Osteoblast (primary cell): ENCODE measurements at regions not wholly inside any gene's neighbourhood (a gene's known extent, or its start where the extent isn't known, plus 50 kb on each side); places are given as distances from the start of the nearest gene placed in this dataset.

Experiments
- DNase-seq: peaks from one replicate; pipeline ENCODE4 v3.0.0; 2011; ENCODE audit warnings: low spot score, mixed read lengths; ENCODE audit not compliant: insufficient read length; ENCODE audit errors: missing footprints
- H2AFZ ChIP-seq: 2 replicates; pipeline ENCODE4 v1.6.0; 2011; ENCODE audit warnings: mild to moderate bottlenecking, low read length
- H3K27ac ChIP-seq: 2 replicates; pipeline ENCODE4 v1.5.1; 2011; ENCODE audit warnings: mild to moderate bottlenecking, low read depth, low read length, moderate library complexity
- H3K27me3 ChIP-seq: 2 replicates; pipeline ENCODE4 v1.6.0; 2012; ENCODE audit warnings: mild to moderate bottlenecking, control low read depth, inconsistent platforms, low read length, moderate library complexity; ENCODE audit not compliant: insufficient read depth
- H3K36me3 ChIP-seq: 2 replicates; pipeline ENCODE4 v1.5.1; 2011; ENCODE audit warnings: mild to moderate bottlenecking, low read length, control low read depth, moderate library complexity; ENCODE audit not compliant: insufficient read depth
- H3K4me1 ChIP-seq: 2 replicates; pipeline ENCODE4 v1.5.1; 2011; ENCODE audit warnings: mild to moderate bottlenecking, low read length, control low read depth, moderate library complexity; ENCODE audit not compliant: insufficient read depth
- H3K4me2 ChIP-seq: 2 replicates; pipeline ENCODE4 v1.6.0; 2011; ENCODE audit warnings: mild to moderate bottlenecking, low read length; ENCODE audit not compliant: insufficient read depth
- H3K4me3 ChIP-seq: fragments of 200-600 bp; sonication (generic); 3 replicates; pipeline ENCODE4 v1.5.1; 2012; ENCODE audit warnings: mild to moderate bottlenecking, low read length, inconsistent platforms; ENCODE audit not compliant: insufficient read depth
- H3K79me2 ChIP-seq: 2 replicates; pipeline ENCODE4 v1.6.0; 2012; ENCODE audit warnings: mild to moderate bottlenecking, low read length, control low read depth, inconsistent platforms; ENCODE audit not compliant: insufficient read depth
- H3K9me3 ChIP-seq: 2 replicates; pipeline ENCODE4 v1.5.1; 2011; ENCODE audit warnings: low read depth, low read length, control low read depth
- H4K20me1 ChIP-seq: 2 replicates; pipeline ENCODE4 v1.6.0; 2012; ENCODE audit warnings: mild to moderate bottlenecking, low read length, control low read depth; ENCODE audit not compliant: insufficient read depth
- TF ChIP-seq, protein P1 (sequence below): IDR thresholded peaks from 2 replicates; pipeline ENCODE4 v1.5.1; 2011; ENCODE audit warnings: mild to moderate bottlenecking, low read depth, low read length, moderate library complexity; ENCODE audit errors: extremely low read depth

DNA sequence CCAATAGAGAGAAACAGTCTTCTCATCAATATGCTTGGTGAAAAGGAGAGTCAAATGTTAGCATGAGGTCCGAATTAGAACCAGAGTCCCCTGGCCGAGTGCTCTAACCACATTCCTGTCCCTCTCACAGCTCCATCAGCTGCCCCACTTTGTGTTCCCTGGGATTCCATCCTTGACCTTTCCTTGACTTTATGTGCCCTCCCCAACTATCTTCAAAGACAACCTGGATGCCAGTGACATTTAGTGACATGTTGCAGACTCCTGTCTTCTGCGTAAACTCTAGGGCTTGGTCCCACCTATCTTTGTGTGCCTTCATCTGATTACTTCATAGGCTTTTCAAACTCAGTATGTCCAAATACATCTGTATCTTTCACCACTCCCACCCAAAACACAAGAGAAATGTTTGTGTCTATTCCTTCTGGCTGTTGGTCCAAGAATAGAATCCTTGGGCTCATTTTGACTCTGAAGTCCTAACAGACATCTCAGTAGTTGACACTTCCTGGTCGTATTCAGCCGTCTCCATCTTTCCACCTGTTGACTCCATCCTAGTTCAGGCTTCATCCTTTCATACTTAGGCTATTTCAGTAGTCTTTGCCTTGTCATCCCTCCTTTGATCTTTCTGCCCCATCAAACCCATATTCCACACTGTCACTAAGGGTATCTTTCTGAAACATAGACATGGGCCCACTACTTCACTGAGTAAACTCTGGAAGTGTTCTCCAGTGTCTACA, 101.4 kb upstream of the CD180 start:
- H3K27me3 ChIP-seq = no peaks in the 10 kb centered on the region
- H3K36me3 ChIP-seq = no peaks in the 10 kb centered on the region
- H3K4me1 ChIP-seq = peaks cover 13% of the 10 kb centered on the region
- DNase-seq = no peak
- H3K9me3 ChIP-seq = no peaks in the 10 kb centered on the region
- no peaks in the 10 kb centered on the region for H4K20me1 ChIP-seq
- no peaks in the 10 kb centered on the region for H3K79me2 ChIP-seq
- H2AFZ ChIP-seq = no peak overlapping the region
- TF ChIP-seq, protein P1, sequence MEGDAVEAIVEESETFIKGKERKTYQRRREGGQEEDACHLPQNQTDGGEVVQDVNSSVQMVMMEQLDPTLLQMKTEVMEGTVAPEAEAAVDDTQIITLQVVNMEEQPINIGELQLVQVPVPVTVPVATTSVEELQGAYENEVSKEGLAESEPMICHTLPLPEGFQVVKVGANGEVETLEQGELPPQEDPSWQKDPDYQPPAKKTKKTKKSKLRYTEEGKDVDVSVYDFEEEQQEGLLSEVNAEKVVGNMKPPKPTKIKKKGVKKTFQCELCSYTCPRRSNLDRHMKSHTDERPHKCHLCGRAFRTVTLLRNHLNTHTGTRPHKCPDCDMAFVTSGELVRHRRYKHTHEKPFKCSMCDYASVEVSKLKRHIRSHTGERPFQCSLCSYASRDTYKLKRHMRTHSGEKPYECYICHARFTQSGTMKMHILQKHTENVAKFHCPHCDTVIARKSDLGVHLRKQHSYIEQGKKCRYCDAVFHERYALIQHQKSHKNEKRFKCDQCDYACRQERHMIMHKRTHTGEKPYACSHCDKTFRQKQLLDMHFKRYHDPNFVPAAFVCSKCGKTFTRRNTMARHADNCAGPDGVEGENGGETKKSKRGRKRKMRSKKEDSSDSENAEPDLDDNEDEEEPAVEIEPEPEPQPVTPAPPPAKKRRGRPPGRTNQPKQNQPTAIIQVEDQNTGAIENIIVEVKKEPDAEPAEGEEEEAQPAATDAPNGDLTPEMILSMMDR = no peak
- no peak overlapping the region for H3K27ac ChIP-seq
- no peak overlapping the region for H3K4me3 ChIP-seq
- H3K4me2 ChIP-seq = no peak overlapping the region

DNA sequence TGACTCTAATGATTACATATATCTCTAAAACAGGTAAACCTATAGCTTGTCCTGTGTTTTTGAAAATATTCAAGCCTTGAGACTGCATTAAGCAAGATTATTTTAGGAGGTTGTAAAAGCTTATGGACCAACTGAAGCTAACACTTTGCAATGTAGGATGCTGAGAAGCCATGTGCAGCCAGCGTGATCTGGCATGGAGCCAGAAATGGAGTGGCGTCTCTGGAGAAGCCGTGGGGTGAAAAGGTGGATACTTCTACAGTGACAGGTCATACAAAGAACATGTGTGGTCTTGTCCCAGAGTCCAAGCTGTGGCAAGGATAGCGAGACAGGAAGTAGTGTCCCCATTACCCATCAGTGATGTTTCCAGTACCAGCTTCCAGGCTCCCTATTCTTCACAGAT, 100.8 kb upstream of the CD180 start:
- Histone ChIP-seq H3K27ac (no peak overlapping the region), H4K20me1 (no peaks in the 10 kb centered on the region), H3K4me3 (no peak overlapping the region), H3K4me2 (no peak overlapping the region), H3K4me1 (peaks cover 13% of the 10 kb centered on the region), H3K27me3 (no peaks in the 10 kb centered on the region), H2AFZ (no peak overlapping the region), H3K9me3 (no peaks in the 10 kb centered on the region), H3K79me2 (no peaks in the 10 kb centered on the region), H3K36me3 (no peaks in the 10 kb centered on the region)
- no peak for DNase-seq
- TF ChIP-seq, protein P1 = no peak

DNA sequence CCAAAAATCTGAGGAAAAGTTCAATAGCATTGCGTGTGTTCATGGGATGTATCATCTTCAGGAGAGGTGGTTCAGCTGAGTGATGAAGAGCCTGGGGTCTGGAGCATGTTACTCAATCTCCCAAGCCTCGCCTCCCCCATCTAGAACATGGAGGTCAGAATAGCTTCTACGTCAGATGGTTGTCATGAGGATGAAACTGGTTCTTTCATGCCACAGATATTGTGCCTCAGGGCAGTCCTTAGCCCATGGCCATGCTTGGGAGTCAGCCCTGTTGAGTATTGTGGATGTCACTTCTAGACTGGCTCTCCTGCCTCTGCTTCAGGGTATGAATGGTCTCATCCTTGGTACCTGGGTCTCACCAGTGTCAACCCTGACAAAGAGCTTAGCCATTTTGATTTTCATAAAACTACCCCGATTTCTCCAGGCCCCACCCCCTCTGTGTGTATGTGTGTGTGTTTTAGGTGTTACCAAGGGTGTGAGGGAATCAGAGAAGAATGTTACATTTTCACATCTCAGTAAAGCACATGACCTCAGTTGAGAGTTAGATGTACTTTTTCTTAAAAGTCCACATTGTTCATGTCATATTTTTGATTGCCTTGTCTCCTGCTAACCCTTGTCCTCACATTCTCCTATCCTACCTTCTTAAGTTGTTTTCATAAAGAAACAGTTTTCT, 97.8 kb upstream of the CD180 start:
- H3K27me3 ChIP-seq = no peaks in the 10 kb centered on the region
- H3K9me3 ChIP-seq = no peaks in the 10 kb centered on the region
- no peak overlapping the region for H2AFZ ChIP-seq
- no peak overlapping the region for H3K4me2 ChIP-seq
- no peak overlapping the region for H3K27ac ChIP-seq
- H3K36me3 ChIP-seq = no peaks in the 10 kb centered on the region
- no peaks in the 10 kb centered on the region for H3K79me2 ChIP-seq
- TF ChIP-seq, protein P1 = no peak
- DNase-seq = no peak
- no peaks in the 10 kb centered on the region for H3K4me1 ChIP-seq
- H4K20me1 ChIP-seq = no peaks in the 10 kb centered on the region
- H3K4me3 ChIP-seq = no peak overlapping the region

DNA sequence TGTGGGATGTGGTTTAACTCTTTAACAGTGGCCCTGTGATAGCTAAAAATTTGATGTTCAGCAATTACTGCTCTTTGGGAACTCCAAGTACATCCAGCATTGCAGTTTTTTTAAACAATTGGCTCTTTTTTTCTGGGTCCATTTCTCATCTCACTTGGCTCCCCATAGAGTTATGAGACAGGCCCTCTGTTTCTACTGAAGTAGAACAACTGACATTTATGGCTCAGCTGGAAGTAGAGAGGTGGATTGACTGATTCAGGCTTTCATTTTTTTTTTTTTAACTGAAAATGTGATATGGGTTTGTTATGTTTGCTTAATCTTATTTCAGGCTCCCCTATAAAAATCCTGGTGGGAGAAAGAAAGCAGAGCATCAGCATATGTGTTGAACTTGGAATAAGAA, 96.6 kb upstream of the CD180 start:
- TF ChIP-seq, protein P1 = no peak
- H3K4me3 ChIP-seq = no peak overlapping the region
- H3K36me3 ChIP-seq = no peaks in the 10 kb centered on the region
- H3K27ac ChIP-seq = no peak overlapping the region
- no peak overlapping the region for H2AFZ ChIP-seq
- H3K79me2 ChIP-seq = no peaks in the 10 kb centered on the region
- no peak for DNase-seq
- no peaks in the 10 kb centered on the region for H3K9me3 ChIP-seq
- H3K27me3 ChIP-seq = no peaks in the 10 kb centered on the region
- no peaks in the 10 kb centered on the region for H3K4me1 ChIP-seq
- H4K20me1 ChIP-seq = no peaks in the 10 kb centered on the region
- no peak overlapping the region for H3K4me2 ChIP-seq
